HG02678 (cell line): ENCODE measurements at regions not wholly inside any gene's neighbourhood (a gene's known extent, or its start where the extent isn't known, plus 50 kb on each side); places are given as distances from the start of the nearest gene placed in this dataset.

Experiments used
- ATAC-seq: cut with Tn5 transposase; IDR thresholded peaks from one replicate; pipeline ENCODE4 v1.9.1; 2021; ENCODE audit warnings: mild to moderate bottlenecking, moderate library complexity; ENCODE audit not compliant: unreplicated experiment

GRCh38 chr2:221848286-221848685 lies 276.2 kb upstream of the EPHA4 start:
- ATAC-seq: no peak

DNA sequence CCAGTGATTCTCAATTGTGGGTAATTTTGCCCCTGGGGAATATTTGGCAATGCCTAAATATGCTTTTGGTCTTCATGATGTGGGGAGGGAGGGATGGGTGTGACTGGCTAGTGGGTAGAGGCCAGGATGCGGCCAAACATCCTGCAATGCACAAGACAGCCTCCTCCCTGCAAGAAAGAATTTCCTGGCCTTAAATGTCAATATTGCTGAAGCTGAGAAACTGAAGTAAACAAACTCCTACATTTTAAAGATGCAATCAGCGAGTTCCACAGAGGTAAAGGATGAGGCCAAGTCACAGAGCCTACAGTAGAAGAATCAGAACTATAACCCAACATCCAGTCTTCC lies 272.9 kb upstream of the EPHA4 start:
- ATAC-seq: no peak

GRCh38 chr2:221844212-221845020 lies 272.3 kb upstream of the EPHA4 start:
- ATAC-seq: no peak

GRCh38 chr2:221836095-221836494 lies 264.0 kb upstream of the EPHA4 start:
- no peak for ATAC-seq

DNA sequence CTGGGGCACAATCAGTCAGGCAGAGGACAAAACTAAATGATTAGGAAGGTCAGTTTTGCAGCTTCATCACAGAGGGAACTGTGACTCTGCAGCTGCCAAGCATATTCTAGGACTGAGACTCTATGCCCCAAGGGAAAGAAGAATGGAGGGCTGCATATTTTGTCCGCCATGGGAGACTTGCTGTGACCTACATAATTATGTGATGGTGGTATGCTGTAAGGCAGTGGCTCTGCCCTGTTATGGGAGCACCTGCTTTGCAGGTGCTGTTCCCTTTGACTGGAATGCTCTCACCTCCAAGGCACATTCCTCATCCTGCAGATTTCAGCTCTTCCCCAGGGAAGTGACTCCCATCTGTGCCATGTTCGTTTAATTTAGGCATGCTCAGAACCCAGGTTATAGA lies 261.9 kb upstream of the EPHA4 start:
- ATAC-seq: no peak

DNA sequence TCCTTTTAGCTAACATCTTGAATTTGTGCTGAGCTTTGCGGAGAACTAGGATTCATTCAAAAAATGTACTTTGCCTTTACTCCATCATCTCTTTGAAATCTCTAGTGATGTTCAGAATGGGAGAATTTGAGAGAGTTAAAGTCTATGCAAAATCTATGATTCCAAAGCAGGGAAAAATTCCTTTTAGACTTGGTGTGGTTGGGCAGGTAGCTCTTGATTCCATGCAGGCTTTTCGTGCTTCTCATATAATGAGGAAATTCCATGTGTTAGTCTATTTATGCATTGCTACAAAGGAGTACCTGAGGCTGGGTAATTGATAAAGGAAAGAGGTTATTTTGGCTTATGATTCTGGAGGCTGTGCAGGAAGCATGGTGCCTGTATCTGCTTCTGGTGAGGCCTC lies 258.9 kb upstream of the EPHA4 start:
- no peak for ATAC-seq

GRCh38 chr2:221822416-221822815 lies 250.3 kb upstream of the EPHA4 start:
- ATAC-seq: no peak

DNA sequence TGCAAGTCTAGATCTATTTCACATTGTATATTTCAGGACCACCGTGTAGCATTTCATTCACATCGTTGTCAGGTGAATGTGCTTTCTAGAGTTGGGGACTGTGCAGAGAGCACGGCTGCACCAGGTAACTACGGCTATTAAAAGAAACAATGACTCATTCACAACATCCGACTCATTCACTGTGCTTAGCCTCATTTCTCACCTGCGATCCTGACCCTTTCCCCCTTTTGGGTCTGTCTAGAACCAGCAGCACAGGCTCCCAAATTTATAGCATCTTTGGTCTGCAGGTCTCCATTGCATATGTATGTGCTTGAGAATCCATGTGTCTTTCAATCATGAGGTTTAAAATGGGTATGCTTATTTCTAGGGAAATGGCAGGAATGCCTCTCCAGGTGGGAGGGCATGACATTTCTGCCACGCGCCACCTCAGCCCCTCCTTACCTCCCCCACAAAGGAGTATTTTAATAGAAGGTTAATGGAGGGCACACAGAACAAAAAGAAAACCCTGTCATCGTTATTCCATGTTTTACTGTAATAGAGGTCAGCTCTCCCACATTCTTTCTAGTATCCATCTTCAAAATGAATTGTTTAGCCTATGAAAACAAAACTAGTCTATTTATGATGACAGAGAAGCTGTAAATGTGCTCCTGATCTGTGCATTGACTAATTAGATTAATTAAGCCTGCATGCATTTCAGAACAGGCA lies 246.7 kb upstream of the EPHA4 start:
- ATAC-seq: no peak

GRCh38 chr2:221817878-221818277 lies 245.8 kb upstream of the EPHA4 start:
- no peak for ATAC-seq

DNA sequence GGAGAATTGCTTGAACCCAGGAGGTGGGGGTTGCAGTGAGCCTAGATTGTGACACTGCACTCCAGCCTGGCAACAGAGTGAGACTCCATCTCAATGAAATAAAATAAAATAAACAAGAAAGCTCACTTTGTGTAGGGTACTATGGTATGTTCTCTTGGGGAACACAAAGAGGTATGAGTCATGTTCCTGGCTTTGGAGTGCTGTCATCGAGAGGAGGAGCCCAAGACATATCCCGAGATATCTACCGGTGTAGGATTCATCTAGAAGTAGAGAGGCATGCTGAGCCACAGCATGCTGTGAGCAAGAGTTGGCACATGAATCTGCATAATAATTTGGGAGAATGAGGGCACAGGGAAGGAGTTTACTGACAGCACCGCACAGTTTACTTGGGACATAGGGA lies 244.9 kb upstream of the EPHA4 start:
- no peak for ATAC-seq

DNA sequence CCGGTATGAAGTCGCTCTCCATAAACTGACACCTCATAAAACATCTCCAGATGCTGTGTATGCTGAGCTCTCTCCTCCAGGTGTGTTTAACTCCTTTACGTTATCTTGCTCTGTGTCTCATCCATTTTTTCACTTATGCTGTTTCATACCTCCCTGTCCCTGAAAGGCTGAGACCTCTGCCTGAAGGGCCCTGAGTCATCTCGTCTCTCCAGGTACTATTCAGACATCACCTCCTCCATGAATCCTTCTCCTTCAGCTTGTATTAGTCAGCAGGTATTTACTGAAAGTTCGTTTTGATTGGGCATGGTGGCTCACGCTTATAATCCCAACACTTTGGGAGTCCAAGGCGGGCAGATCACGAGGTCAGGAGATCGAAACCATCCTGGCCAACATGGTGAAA lies 244.5 kb upstream of the EPHA4 start:
- no peak for ATAC-seq

- ATAC-seq: no peak
These were observed 238.5 kb upstream of the EPHA4 start for GRCh38 chr2:221810650-221811049.

GRCh38 chr2:221810245-221810644 lies 238.1 kb upstream of the EPHA4 start:
- ATAC-seq: no peak

DNA sequence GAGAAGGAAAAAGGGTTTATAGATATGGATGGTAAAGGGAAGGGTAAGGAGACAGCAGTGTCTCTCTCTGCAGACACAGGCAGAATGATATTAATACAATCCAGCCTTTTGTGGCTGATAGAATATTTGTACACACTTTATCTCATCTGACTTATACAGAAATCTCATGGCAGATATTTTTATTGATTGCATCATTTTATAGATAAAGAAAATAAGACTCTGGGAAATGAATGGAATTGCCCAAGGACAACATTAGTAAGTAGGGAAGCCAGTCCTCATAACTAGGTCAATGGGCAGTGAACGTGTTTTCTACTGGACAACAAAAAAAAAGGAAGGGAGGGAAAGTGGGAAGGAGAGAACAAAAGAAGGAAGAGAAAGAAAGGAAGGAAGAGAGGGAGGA lies 236.4 kb upstream of the EPHA4 start:
- no peak for ATAC-seq

- no peak for ATAC-seq
These were observed 235.6 kb upstream of the EPHA4 start for GRCh38 chr2:221807706-221808105.

- ATAC-seq: no peak
These were observed 230.0 kb upstream of the EPHA4 start for GRCh38 chr2:221802089-221802488.

DNA sequence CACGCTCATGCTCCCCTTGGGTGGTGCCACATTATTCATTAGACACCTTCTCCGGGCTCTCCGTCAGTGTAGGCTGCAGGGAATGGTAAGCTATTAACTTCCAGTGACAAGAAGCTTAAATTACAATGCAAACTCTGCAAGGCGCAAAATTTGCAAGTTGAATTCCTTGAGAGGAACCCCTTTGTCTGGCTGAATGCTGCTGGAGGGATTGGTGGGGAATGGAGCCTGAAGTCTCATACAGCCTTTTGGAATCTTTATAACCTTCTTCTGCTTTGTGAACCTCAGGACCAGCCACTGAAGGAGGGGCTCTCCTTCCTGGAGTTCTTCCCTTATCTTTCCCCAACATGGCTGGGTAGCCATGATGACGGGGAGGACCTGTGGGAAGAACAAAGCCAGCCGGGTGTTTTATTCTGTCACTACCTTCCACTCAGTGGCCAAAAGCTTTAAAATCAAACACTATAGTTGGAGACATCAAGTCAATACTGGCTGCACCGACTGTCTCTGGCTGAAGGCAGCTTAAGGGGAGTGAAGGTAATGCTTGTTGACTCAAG lies 220.9 kb upstream of the EPHA4 start:
- ATAC-seq: no peak

GRCh38 chr2:221791844-221792243 lies 219.7 kb upstream of the EPHA4 start:
- ATAC-seq: no peak

- no peak for ATAC-seq
These were observed 215.5 kb upstream of the EPHA4 start for GRCh38 chr2:221787561-221787960.

DNA sequence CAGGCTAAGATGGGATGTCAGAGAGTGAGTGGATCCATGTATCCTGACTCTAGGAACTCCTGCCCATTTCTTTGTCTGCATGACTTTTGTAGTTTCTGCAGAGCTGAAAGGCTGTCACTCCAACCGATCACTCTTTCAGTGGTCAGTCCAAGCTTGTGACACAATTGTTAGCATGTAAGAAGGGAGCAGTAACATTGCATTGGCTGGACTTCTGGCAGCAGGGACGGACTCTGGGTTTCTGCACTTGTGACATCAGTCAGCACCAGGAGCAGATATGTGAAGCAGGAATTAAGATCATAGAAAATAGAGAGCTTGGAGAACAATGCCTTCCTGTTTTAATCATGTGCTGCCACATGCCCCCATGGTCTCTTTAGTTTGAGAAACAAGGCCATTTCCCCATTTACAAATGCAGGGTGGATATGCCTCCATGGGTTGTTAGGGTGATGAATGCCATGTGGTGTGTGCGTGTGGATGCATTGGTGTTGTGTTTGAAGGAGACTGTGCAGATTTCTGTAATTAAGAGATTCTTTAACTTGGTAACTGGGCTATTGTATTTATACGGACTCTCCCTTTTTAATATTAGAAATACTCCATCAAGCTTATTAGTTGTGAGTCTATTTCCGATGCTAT lies 214.3 kb upstream of the EPHA4 start:
- ATAC-seq: no peak

- ATAC-seq: no peak
These were observed 208.2 kb upstream of the EPHA4 start for GRCh38 chr2:221780281-221780688.

DNA sequence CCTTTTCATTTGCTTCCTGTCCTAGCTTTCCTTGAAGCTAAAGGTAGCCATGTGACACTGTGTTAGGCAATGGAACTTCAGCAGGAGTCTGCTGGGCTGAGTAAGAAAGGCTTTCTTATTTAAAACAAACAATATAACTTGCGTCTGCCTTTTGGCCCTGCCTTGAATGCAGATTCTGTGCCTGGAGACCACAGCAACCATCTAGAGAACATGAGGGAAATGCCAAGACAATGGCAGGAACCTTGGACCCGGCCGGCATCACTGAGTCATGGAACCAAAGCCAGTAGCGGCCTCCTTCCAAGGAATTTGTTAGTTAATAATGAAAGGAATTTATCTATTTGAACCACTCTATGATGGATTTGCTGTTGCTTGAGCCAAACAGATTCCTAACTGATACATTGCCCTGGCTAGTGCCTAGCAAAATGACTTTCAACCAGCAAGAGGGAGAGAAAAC lies 207.5 kb upstream of the EPHA4 start:
- no peak for ATAC-seq
